C4-2B (cell line): ENCODE measurements at regions not wholly inside any gene's neighbourhood (a gene's known extent, or its start where the extent isn't known, plus 50 kb on each side); places are given as distances from the start of the nearest gene placed in this dataset.

Experiments
- CTCF ChIP-seq: fragments of 450-650 bp; conservative IDR thresholded peaks from 2 replicates; pipeline ENCODE4 v1.5.1; 2017; ENCODE audit warnings: mild to moderate bottlenecking
- ZFX ChIP-seq: fragments of 450-650 bp; IDR thresholded peaks from 2 replicates; pipeline ENCODE4 v1.6.1; 2017

DNA sequence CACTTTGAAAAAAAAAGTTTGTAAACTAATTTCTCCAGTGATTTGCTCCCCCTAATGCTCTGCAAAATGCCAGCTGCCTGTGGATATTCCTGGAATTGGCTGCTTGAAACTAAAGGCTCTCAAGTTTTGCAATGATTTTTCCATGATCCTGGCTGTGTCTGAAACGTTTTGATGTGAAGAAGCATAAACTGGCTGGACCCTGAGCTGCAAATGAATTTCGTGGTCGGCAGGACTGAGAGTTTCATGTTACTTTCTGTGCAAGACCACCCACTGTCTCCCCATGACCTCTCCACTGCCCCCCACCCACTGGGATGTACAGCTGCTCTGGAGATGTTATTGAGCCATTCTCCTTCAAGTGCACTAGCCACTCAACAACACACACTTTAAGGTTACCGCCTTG, 171.3 kb upstream of the SSTR4 start:
- TF ChIP-seq CTCF = no peak
- TF ChIP-seq ZFX = no peak
